Kidney (tissue), 13 donors: ENCODE measurements at regions not wholly inside any gene's neighbourhood (a gene's known extent, or its start where the extent isn't known, plus 50 kb on each side); places are given as distances from the start of the nearest gene placed in this dataset.

Experiments
- DNase-seq, 5 donors: peaks; one replicate each; pipeline ENCODE4 v3.0.0-alpha.2; 2013 to 2020
- FAIRE-seq: peaks from 2 replicates; lab custom pipeline; 2012; peaks lifted over from hg19 to GRCh38; lab: Jason Lieb, UNC
- H3K27ac ChIP-seq, 2 donors: one replicate each; pipeline ENCODE4 v1.7.0; 2013; ENCODE audit warnings: low read depth in 2 of 2, low read length in 2 of 2, inconsistent platforms in 1 of 2
- H3K27me3 ChIP-seq: one replicate; pipeline ENCODE4 v1.7.1; 2013; ENCODE audit warnings: low read length, inconsistent platforms; ENCODE audit not compliant: control insufficient read depth, insufficient read depth
- H3K36me3 ChIP-seq, 3 donors: one replicate each; pipeline versions ENCODE4 v1.7.0 to v1.7.1; 2013; ENCODE audit warnings: low read length in 3 of 3, control low read depth in 1 of 3, inconsistent platforms in 1 of 3; ENCODE audit not compliant: insufficient read depth in 3 of 3, control insufficient read depth in 2 of 3
- H3K4me1 ChIP-seq, 3 donors: one replicate each; pipeline versions ENCODE4 v1.7.0 to v1.7.1; 2013; ENCODE audit warnings: low read length in 3 of 3, inconsistent platforms in 1 of 3, low read depth in 1 of 3; ENCODE audit not compliant: control insufficient read depth in 2 of 3, insufficient read depth in 2 of 3
- H3K4me3 ChIP-seq, 3 donors: one replicate each; pipeline versions ENCODE4 v1.7.0 to v1.8.1; 2013; ENCODE audit warnings: low read length in 3 of 3, control low read depth in 1 of 3, inconsistent platforms in 1 of 3
- H3K9ac ChIP-seq, 3 donors: one replicate each; pipeline versions ENCODE4 v1.7.0 to v1.7.1; 2013; ENCODE audit warnings: low read length in 3 of 3, control low read depth in 1 of 3, inconsistent platforms in 1 of 3
- H3K9me3 ChIP-seq, 3 donors: one replicate each; pipeline versions ENCODE4 v1.7.0 to v1.7.1; 2013; ENCODE audit warnings: low read length in 3 of 3, control low read depth in 1 of 3, inconsistent platforms in 1 of 3; ENCODE audit not compliant: control insufficient read depth in 2 of 3, insufficient read depth in 1 of 3
- CTCF ChIP-seq: IDR thresholded peaks from 3 replicates; pipeline ENCODE4 v1.5.1; 2012; ENCODE audit warnings: mild to moderate bottlenecking, moderate library complexity, borderline replicate concordance; ENCODE audit not compliant: insufficient read depth; ENCODE audit errors: extremely low read depth
- intact Hi-C: fragments of 100-400 bp; cut with DNase I; formaldehyde crosslinking; loops from one replicate; pipeline ENCODE4 v1.11.1; 2022
- donor health status: control.
- donor health status: control.
- donor health status: control.
- donor health status: control.
- donor health status: control.
- donor health status: DM: yes; HTN: yes; CAD: no.
- donor health status: Normal renal cell carcinoma (clear cell type).

DNA sequence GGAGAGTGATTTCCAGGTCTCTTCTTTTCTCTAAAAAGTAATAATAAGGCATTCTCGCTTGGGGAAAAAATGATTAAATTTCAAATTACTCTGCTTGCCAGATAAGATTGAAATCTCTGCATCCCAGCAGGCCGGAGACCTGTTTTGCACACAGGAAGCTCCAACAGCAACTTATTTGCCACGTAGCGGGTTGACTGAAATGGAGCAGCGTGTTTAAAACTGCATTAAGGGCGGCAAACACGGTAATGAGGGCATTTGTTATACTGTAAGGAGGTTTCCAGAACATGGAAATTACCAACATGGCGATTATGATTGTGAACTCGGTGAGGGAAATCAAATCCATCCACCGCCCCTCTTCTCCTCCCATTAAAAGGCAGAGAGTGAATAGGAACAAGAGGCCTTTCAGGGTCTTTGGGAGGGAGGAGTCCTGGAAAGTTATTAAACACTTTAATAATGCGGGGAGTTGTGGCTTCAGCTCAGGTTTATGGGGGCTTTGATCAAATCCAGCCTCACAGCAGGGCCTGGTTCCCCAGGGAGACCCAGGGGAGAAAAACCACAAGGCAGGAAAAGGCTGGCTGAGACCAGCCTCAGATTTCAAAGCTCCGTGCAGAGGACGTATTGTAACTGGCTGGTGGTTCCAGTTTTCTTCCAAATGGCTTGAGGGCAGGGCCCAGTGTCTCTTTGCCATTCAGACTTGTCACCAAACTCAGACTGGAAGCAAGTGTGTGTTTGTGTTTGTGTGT, 242.3 kb downstream of the TLE3 start:
- TF ChIP-seq CTCF: no peak
- no peak overlapping the region for H3K27ac ChIP-seq
- no peak overlapping the region for H3K9ac ChIP-seq
- no peaks in the 10 kb centered on the region for H3K4me1 ChIP-seq
- no peaks in the 10 kb centered on the region for H3K27me3 ChIP-seq
- H3K4me3 ChIP-seq: no peak overlapping the region
- intact Hi-C loops: no loop called here
- no peaks in the 10 kb centered on the region for H3K36me3 ChIP-seq
- no peaks in the 10 kb centered on the region for H3K9me3 ChIP-seq
- no peak for FAIRE-seq
- peak in 2 of 5 donors; percentile 45 to 62 for DNase-seq

DNA sequence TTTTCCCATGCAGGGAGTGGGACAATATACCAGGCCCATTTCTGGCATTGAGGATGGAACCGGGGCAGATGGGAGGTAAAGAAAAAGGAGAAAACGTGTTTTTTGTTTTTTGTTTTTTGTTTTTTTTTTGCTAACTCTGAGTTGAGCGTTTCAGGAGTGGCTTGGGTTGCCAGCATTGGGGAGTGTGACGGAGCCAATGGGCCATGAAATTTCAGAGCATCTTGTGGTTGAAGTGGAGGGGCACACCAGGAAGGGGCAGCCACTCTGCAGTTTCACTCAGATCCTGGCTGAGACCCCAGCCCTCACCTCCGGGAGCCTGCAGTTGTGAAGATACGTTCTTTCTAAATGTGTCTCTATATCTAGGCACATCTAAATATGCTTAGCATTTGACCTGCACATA, 240.5 kb downstream of the TLE3 start:
- Histone ChIP-seq H3K27me3 (no peaks in the 10 kb centered on the region), H3K27ac (no peak overlapping the region), H3K9me3 (no peaks in the 10 kb centered on the region), H3K4me1 (no peaks in the 10 kb centered on the region), H3K36me3 (no peaks in the 10 kb centered on the region), H3K4me3 (no peak overlapping the region), H3K9ac (no peak overlapping the region)
- no peak for TF ChIP-seq CTCF
- intact Hi-C loops: no loop called here
- FAIRE-seq: no peak
- peak in 2 of 5 donors; percentile 51 to 62 for DNase-seq

- H3K9ac ChIP-seq: no peak overlapping the region
- no peak overlapping the region for H3K27ac ChIP-seq
- H3K4me1 ChIP-seq: no peaks in the 10 kb centered on the region
- intact Hi-C loops: no loop called here
- DNase-seq: no peak
- no peaks in the 10 kb centered on the region for H3K27me3 ChIP-seq
- H3K4me3 ChIP-seq: no peak overlapping the region
- H3K9me3 ChIP-seq: no peaks in the 10 kb centered on the region
- H3K36me3 ChIP-seq: no peaks in the 10 kb centered on the region
- no peak for FAIRE-seq
- TF ChIP-seq CTCF: no peak
Observed at GRCh38 chr15:69857686-69858391, 239.9 kb downstream of the TLE3 start.
